GM19463 (cell line): ENCODE measurements at regions not wholly inside any gene's neighbourhood (a gene's known extent, or its start where the extent isn't known, plus 50 kb on each side); places are given as distances from the start of the nearest gene placed in this dataset.

Experiments used
- ATAC-seq: cut with Tn5 transposase; IDR thresholded peaks from one replicate; pipeline ENCODE4 v1.9.1; 2021; ENCODE audit warnings: mild to moderate bottlenecking, moderate library complexity; ENCODE audit not compliant: unreplicated experiment

- no peak for ATAC-seq
Observed at GRCh38 chr10:91127341-91128082, 93.0 kb upstream of the PCGF5 start.

GRCh38 chr10:91135113-91135512, 85.3 kb upstream of the PCGF5 start:
- ATAC-seq: no peak

GRCh38 chr10:91137011-91137643, 83.3 kb upstream of the PCGF5 start:
- no peak for ATAC-seq

GRCh38 chr10:91137822-91138221, 82.6 kb upstream of the PCGF5 start:
- no peak for ATAC-seq

GRCh38 chr10:91140995-91141549, 79.4 kb upstream of the PCGF5 start:
- ATAC-seq: peak; percentile 47

GRCh38 chr10:91144961-91145360, 75.5 kb upstream of the PCGF5 start:
- no peak for ATAC-seq

- ATAC-seq: no peak
Observed at GRCh38 chr10:91146146-91146545, 74.3 kb upstream of the PCGF5 start.

- no peak for ATAC-seq
Observed at GRCh38 chr10:91149550-91149949, 70.9 kb upstream of the PCGF5 start.

- no peak for ATAC-seq
Observed at GRCh38 chr10:91150631-91151030, 69.8 kb upstream of the PCGF5 start.

GRCh38 chr10:91153508-91153907, 67.0 kb upstream of the PCGF5 start:
- no peak for ATAC-seq

GRCh38 chr10:91154842-91155241, 65.6 kb upstream of the PCGF5 start:
- no peak for ATAC-seq

GRCh38 chr10:91156196-91156595, 64.3 kb upstream of the PCGF5 start:
- no peak for ATAC-seq

GRCh38 chr10:91159254-91159783, 61.1 kb upstream of the PCGF5 start:
- no peak for ATAC-seq

GRCh38 chr10:91162050-91162494, 58.4 kb upstream of the PCGF5 start:
- no peak for ATAC-seq

- ATAC-seq: peak; percentile 51
Observed at GRCh38 chr10:91162495-91163268, 57.8 kb upstream of the PCGF5 start.

- ATAC-seq: peak; percentile 43
Observed at GRCh38 chr10:91163269-91163868, 57.1 kb upstream of the PCGF5 start.

GRCh38 chr10:91163869-91164474, 56.5 kb upstream of the PCGF5 start:
- peak; percentile 20 for ATAC-seq

GRCh38 chr10:91164520-91165065, 55.9 kb upstream of the PCGF5 start:
- ATAC-seq: no peak

- no peak for ATAC-seq
Observed at GRCh38 chr10:91167406-91167805, 53.1 kb upstream of the PCGF5 start.

GRCh38 chr10:91170418-91170817, 50.0 kb upstream of the PCGF5 start:
- ATAC-seq: no peak
